Hepatocyte (in vitro differentiated cells): ENCODE measurements at regions not wholly inside any gene's neighbourhood (a gene's known extent, or its start where the extent isn't known, plus 50 kb on each side); places are given as distances from the start of the nearest gene placed in this dataset.

Source experiments
- CTCF ChIP-seq: fragments of 200-600 bp; sonication (generic); IDR thresholded peaks from 2 replicates; pipeline ENCODE4 v1.5.1; 2016; ENCODE audit warnings: antibody characterized with exemption, mild to moderate bottlenecking; ENCODE audit not compliant: poor library complexity
- EZH2 ChIP-seq: fragments of 200-600 bp; sonication (generic); IDR thresholded peaks from 2 replicates; pipeline ENCODE4 v1.6.1; 2016; ENCODE audit warnings: antibody characterized with exemption, mild to moderate bottlenecking, borderline replicate concordance
- EZH2phosphoT487 ChIP-seq: fragments of 200-600 bp; sonication (generic); IDR thresholded peaks from one replicate; pipeline ENCODE4 v1.6.1; 2018; ENCODE audit warnings: antibody characterized with exemption, mild to moderate bottlenecking, low read depth, moderate library complexity; ENCODE audit not compliant: unreplicated experiment, severe bottlenecking

GRCh38 chr20:20782755-20783154 lies 70.3 kb upstream of the RALGAPA2 start:
- TF ChIP-seq CTCF = no peak
- no peak for TF ChIP-seq EZH2
- TF ChIP-seq EZH2phosphoT487 = no peak
